GM18520 (cell line): ENCODE measurements at regions not wholly inside any gene's neighbourhood (a gene's known extent, or its start where the extent isn't known, plus 50 kb on each side); places are given as distances from the start of the nearest gene placed in this dataset.

ENCODE experiments used
- ATAC-seq: cut with Tn5 transposase; IDR thresholded peaks from one replicate; pipeline ENCODE4 v1.9.1; 2021; ENCODE audit not compliant: unreplicated experiment

DNA sequence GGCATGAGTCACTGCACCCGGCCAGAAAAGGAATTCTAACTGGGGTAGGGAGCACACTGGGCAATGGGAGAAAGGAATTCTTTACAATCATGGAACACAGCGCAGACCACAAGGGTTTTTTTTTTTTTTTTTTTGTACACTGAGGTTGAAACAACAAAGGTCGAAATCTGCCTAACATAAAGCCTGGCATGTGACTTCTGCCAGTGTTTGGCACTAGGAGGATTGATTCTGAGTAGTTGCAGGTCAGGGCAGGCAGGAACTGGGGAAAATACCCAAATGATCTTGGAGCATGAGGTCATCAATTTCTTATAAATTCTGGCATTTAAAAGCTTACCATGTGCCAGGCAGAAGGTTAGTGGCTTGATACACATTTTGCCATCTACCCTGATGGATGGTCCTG, 202.0 kb upstream of the SNX19 start:
- ATAC-seq: no peak

DNA sequence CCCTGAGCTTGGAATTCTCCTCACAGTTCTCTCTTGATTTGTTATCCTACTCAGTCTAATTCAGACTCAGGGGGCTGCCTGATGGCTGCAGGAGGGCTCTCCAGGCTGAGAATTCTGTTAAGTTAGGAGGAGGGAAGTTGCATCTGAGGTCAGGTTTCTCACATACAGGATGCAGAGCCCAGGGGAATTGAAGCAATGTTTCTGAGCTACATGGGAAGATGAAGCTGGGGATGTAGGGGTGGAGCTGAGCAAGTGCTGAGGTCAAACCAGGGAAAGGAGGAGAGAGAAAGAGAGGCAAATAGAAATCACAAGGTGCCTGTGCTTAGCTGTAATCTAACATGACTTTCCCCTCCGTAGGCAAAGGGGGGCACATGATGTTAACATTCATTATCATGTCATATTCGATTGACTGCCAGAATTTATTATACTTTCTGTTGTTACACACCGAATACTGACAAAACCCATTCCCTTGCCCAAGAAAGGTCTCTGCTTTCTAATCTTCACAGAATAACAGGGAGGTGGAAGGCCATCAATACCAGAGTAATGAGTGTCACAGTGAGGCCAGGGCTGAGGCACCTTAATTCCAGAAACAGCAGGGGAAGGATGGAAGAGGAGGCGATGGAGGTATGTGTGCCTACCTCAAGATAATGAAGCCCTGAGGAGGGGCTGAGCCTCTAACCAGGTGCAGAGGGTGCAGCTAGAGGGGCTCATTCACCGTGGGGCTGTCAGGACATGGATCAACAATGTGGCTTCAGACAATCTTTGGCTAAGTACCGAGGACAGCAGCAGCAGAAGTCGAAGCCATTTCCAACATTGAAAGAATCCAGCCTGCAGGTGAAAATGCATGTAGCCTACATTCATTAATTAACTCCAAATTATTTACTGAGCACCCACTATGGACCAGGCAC, 205.4 kb upstream of the SNX19 start:
- ATAC-seq: no peak

DNA sequence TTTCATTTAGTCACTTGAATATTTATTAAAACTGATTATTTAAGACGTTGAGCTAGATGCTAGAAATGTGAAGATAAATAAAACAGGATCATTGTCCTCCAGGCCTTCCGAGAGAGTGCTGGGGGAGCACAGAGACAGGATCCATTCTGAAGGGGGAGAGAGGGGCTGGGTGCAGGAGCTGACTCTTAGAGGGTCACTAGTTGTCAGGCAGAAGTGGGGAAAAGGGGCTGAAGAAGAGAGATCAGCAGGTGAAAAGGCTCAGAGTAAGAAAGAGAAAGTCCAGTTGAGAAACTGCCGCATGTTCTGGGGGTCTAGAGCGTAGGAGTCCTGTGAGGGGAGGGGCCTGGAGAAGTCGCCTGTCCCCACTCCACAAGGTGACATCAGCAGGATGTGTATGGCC, 206.2 kb upstream of the SNX19 start:
- no peak for ATAC-seq

DNA sequence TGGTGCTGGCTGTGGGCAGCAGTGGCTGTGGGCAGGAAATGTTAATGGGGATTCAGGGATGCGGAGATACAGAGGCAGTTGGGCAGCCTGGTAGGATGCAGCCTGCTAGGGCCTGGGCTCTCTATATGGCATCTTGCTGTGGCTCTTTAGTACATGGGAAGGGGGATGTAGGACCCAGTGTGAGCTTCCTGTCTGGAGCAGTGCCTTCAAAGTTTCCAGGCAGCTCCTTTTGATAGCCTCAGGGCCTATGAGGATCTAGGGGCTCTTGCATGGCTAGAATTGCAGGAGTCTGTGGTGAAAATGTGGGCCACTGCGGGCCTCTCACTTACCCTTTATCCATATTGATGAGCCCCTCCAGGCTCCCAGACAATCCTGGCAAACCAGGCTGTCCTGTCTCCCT, 213.2 kb upstream of the SNX19 start:
- no peak for ATAC-seq

DNA sequence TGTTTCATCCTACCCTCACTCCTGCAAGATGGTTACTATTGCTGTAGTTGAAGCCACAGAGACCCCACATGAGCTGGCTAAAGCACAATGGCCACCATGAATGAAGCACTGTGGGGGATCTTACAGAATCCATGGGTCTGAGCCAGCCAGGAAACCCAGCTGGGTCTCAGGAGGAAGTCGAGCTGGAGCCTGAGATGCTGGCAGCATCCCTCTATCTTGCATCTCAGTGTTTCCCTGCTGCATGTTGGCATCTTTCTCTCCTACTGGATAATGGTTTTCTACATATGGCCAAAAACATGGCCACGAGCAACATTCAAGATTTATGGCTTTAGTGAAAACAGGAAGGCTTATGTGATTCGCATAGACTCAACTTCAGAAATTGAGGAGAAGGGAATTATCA, 219.3 kb upstream of the SNX19 start:
- ATAC-seq: no peak

DNA sequence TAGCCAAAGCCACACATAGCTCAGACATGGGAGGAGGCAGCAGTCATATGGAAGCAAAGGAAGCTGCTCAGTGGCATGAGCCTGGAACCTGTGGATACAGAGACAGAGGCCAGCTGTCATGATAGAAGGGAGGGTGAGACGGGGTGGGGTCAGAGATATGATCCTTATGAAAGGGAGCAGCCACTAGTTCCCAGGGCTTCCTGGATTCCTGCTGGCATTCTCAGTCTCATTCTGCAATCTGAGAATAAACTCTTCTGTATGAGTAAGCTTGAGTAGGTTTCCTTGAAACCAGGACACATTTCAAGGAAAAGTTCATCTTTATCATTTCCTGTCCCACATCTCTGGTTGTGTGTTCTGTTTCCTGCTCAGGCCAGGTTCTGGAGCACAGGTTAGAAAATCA, 220.2 kb upstream of the SNX19 start:
- no peak for ATAC-seq

DNA sequence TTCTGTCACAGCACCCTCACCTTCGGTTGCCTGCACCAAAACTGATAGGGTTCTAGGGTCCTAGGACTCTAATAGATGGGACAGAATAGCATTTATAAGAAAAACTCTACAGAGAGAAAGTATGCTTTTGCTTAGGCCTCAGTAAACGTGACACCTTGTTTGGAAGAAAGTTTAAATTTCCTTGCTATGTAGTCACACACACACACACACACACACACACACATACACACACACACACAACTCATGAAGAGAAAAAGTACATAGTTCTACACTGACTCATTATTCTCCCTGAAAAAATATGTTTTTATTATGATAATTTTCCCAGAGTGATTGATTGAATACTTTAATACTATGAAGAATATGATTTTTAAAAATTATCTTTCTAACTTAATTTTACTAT, 220.8 kb upstream of the SNX19 start:
- ATAC-seq: no peak

DNA sequence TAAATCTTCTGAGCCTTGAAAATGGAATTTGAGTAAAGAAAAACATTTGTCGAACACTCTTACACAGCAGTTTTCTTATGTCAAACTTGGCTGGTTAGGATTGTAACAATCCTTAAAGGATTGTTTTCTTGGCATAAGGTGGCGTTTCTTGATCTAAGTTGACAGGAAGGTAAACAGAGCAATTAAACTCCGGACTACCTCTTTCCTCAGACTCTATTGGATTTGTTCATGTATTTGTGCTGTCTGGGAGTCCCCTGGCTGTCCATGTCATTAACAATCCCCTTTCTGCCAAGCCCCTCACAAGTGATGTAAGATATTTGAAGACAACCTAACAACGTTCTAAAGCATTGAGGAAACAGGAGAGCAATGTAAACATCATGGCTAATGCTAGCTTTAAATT, 222.5 kb upstream of the SNX19 start:
- ATAC-seq: no peak

DNA sequence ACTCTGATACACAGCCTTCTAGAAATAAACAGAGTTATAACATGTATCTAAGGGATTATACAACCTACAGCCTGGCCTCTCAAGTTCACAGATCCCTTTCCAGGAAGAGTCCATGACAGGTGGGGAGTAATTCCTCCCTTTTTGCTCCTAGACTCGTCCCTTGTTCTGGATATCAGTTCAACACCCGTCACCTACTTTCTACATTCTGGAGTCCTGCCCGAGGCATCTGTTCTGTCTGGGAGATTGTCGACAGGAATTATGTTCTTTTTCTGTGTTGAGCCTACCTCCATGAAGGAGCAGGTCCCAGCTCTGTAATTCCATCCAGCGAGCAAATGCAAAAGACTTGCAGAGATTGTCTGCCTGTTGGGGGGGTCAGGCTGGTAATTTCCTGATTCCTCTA, 224.6 kb upstream of the NTM start:
- ATAC-seq: no peak

DNA sequence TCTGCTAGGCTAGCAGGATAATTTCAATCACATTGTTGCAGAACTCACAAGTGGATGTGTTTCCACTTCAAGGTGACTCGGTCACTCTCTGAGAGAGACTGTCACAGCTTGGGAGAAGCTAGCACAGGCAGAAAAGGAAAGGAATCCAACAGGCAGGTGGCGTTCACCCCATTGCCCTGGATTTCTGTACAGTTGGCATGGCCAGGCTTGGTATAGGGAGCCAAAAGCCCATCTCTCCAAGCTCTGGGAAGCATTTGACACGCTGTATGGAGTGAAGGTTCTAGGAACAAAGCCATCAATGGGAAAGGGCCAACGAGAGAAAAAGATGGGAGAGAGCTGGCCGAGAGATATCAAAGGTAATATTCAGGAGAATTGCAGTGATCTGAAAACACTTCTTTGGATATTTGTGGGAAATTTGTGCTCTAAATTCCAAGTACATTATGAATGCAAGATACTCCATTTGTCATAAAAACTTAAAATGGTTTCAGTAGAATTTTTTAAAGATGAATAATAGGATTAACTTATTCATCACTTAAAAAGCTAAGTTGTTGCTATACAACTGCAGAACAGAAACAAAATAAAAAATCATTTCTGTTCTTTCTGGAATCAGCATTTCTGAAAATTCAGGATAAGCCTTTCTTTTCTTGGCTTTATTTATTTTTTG, 223.5 kb upstream of the NTM start:
- ATAC-seq: no peak

DNA sequence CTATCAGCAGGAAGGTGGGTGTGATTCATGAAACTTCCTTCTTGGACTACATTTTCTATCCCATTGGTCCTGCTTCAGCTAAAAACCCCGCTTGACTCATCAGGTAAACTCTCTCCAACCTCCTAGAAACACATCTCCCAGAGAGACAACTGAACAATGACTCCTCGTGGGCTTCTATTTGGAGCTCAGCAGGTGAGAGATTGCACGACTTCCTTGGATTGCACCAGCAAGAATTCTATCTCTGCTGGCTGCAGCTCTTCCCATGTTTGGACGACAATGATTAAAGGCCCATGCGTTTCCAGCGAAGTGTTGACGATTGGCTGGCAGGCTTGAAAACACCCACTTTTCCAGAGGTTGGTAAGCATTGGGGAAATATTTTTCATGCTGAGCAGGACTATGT, 216.1 kb upstream of the NTM start:
- ATAC-seq: no peak

DNA sequence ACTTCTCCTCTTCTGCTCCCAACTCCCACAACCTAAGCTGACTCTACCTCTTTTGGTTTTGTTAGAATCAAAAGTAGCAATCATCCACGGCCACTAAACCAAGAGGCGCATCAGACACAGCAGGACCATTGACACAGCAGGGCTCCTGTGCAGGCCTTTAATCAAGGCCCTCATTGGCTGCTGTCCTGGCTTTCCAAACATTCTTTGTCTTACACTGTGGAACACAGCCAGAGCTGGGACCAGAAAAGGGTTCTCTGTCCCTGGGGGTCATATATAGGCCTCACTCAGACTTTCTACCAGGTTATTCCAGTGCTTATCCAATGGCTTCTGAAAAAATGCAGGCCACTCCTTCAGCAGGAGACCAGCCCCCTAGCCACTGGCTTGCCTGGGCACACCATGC, 212.7 kb upstream of the NTM start:
- ATAC-seq: no peak

DNA sequence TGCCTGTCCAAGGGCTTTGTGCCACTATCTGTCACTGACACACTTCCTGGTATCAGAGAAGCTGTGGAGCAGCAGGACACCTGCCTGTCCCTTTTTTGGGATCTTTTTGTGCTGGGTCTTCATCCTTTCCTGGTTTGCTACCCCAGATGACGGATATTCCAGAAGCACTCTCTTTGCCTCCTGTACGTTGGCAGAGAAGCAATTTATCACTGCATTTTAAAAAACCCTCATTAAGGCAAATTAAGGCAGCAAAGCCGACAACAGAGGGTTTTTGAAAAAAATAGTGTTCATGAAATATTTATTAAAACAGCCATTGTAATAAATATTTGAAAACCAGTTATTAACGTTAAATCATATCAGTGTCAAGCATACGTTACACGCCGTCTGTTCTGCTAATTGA, 209.6 kb upstream of the NTM start:
- no peak for ATAC-seq

DNA sequence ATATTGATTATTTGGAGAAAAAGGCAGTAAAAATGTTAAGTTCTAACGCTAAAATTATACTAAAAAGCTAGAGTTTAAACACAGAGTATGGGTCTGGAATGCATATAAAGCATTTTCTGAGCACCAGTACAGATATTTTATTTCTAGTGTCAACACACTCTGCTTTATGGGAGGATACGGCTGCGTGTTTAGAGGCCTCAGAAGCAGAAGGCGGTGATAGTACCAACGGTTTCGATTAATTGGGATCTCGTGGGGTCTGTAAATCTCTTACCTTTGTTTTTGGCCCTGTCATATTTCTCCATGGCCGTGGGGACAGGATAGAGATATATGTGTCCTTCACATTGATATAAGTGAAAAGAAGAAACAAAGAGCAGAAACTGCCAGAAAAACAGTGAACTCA, 206.8 kb upstream of the NTM start:
- ATAC-seq: no peak

DNA sequence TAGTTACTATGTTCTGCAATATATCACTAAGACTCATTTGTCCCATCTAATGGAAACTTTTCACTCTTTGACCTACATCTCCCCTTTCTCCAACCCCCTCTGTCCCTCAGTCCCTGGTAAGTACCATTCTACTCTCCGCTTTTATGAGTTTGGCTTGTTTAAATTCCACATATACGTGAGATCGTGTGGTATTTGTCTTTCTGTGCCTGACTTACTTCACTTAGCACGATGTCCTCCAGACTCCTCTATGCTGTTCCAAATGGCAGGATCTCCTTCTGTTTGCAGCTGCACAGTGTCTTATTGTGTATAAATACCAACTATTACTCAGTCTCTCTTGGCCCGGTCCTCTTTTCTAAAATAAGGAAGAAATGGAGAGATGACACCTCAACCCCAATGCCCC, 205.4 kb upstream of the NTM start:
- no peak for ATAC-seq

DNA sequence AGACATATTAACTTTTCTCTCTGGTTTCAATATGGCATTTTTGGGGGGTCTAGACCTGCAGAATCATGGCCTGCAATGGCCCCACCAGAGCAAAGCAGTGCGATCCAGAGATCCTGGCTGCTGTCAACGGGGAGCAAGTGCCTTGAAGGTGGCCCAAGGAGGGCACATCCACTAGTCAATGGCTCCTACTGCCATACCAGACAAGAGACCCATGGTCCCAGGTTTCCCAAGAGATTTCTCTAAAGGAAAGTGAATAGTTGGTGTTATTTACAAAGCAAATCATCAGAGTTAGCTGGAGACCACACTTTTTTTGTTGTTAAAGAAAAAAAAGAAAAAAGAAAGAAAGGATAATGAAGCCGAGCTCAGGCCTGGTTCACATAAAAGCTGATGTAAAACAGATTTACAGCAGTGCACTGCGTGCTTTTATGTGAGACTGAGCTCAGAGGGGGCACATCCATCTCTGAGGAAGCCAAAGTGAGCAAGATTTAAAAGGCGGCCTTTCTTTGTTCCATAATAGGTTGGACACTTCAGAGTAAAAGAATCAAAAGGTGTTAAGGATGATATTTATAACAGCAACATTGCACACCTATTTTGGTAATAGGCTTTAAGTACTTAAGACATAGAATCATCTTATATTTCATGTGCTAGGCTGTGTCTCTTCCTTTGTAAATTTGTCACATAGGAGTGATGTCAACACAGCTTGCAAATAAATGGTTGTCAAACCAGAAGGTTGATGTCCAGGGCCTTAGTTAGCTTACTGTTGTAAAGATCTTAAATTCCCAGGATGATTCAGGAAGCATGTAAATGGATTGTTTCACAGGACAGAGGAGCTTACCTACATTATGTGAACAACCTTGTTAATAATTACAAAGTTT, 201.3 kb upstream of the NTM start:
- ATAC-seq: no peak

DNA sequence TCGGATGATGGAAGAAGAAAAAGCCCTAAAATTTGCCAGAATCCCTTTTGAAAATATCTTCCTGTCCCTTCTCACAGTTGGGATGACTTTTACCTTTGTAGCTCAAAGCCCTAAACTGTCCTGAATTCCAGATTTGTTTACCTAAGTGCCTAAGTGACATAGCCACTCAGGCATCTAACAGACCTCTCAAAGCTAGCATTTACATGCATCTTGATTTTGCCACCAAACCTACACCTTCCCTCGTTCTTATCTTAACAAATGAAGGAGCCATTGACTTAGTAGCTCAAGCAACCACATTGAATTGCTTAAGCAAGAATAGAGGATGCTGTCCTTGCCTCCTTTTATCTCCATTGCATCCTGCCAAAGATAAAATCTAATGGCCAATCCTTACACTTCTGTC, 198.4 kb upstream of the NTM start:
- ATAC-seq: no peak

DNA sequence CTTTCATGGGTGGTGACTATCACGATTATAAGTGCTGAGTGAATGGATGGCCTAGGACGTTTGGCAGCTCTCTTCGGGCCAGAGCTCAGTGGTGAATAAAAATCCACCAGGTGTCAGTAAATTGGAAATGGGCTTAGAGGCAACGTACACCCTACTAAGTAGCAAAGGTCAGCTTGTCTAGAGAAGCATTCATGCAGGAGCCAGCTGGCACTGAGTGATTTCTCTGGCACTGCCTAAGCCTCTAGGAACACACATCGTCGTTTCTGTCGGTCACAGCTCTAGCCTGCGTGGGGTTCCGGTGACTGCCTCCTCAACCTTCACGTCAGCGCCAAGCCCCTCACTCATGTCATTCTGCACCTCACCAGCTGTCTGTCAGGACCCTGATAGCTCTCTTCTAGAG, 192.4 kb upstream of the NTM start:
- no peak for ATAC-seq

DNA sequence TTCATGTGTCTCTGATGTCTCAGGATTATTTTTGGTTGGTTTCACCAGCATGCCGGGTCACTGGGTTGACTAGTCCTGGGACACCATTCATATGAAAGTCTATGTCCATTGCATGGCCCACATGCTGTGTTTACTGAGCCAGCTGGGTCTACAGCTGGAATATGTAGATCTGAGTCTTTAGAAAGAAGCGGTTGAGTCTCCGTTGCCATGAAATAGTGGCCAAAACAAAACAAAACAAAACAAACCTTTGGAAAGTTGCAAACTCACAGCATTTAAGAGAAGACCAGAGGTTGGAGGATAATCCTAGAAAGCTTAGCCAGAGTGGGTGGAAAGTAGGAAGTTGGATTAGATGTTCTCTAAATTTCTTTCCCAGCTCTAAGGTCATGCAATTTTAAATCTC, 191.8 kb upstream of the NTM start:
- no peak for ATAC-seq

DNA sequence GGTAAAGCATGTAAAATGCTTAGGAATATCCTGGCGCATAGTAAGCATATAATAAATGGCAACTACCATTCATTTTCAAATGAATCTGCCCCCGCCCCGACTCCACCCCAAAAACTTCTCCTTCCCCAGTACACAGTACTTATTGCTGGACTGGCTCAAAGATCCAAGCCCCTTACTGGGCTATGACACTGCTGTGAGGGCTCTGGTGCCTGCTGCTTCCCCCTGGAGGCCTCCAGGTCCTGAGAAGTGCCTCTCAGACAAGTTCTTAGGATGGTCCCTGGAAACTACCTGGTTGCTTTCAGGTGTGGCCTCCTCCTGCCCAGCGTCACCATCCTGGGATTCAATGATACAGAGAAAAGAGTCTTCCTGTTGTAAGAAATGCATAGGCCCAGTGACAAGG, 190.6 kb upstream of the NTM start:
- ATAC-seq: no peak

DNA sequence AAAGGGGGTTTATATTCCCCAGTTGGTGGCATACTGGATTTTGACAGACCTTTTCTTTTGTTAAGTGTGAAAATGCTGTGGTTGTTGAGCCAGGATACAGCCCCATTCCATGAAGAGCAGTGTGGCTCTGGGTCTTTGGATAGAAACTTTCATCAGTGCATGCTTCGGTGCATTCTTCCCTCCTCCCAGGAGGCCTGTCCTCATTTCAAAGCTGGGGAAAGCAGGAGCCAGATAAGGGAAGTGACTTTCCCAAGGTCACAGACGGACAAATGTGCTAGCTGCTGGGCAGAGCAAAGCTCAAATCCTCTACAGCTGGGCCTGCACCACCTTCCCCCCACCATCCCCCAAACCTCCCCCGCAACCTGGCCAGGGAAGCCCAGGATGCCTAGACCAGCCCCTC, 184.5 kb upstream of the NTM start:
- ATAC-seq: no peak

DNA sequence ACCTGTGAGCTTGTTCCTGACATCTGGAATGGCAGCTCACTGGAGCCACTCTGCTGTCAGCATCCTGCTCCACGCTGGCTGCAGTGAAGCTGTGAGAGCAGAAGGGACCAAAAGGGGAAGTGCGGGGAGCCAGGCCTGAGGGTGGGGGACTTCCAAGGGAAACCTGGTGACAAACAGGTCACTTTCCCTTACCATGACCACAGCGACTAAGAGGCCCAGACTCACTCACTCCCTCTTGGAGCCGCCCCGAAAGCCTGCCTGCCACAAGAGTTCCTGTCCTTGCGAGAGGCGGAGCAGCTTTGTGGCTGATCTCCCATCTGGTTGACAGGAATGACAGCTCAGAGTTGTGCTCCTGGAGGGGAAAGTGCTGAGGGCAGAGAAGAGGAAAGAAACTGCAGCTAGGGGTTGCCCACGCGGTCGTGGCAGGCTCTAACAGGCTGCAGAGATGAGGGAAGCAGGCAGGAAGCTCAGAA, 183.8 kb upstream of the NTM start:
- peak; percentile 92 for ATAC-seq
